ENCODE measurements at regions not wholly inside any gene's neighbourhood (a gene's known extent, or its start where the extent isn't known, plus 50 kb on each side); places are given as distances from the start of the nearest gene placed in this dataset.

GRCh38 chr13:112244495-112245177, 131.5 kb upstream of the SPACA7 start:
- CTCF ChIA-PET (ENCODE audit: partially characterized antibody) = no interaction called here
- no peaks in the 10 kb centered on the region for H3K9me3 ChIP-seq (ENCODE audit: insufficient read depth in 2 of 2, low read depth in 1 of 2, low read length in 1 of 2)
- no peaks in the 10 kb centered on the region for H3K79me2 ChIP-seq (ENCODE audit: control insufficient read depth in 1 of 2, insufficient read depth in 2 of 2, low read length in 2 of 2)
- no peaks in the 10 kb centered on the region; a peak in 1 of 7 replicates for H3K27me3 ChIP-seq (replicated peaks in 1 of 4; ENCODE audit: control insufficient read depth in 3 of 4, extremely low read depth in 1 of 4, insufficient read depth in 3 of 4, low read length in 3 of 4)
- no peak overlapping the region for H3K18ac ChIP-seq (ENCODE audit: extremely low read depth, low read length)
- no peak for FAIRE-seq
- H3K9ac ChIP-seq (replicated peaks in 1 of 4; ENCODE audit: extremely low read depth in 1 of 4, low read depth in 3 of 4, low read length in 3 of 4) = no peak overlapping the region
- DNase-seq (ENCODE audit: low read depth in 1 of 2, low spot score in 2 of 2) = peak in 1 of 2 experiments; percentile 39
- POLR2A ChIA-PET (ENCODE audit: partially characterized antibody) = no interaction called here
- H2AFZ ChIP-seq (ENCODE audit: low read length) = no peak overlapping the region
- peak overlapping the region; percentile 5 for H4K91ac ChIP-seq (replicated peaks; ENCODE audit: insufficient read length, low read length)
- no peaks in the 10 kb centered on the region for H3K36me3 ChIP-seq (ENCODE audit: control insufficient read depth in 2 of 4, insufficient read depth in 4 of 4, low read length in 3 of 4)
- H3K79me1 ChIP-seq (ENCODE audit: low read depth, low read length) = no peaks in the 10 kb centered on the region
- H3K23ac ChIP-seq (ENCODE audit: insufficient read length) = no peak overlapping the region
- no peak overlapping the region for H2BK5ac ChIP-seq (ENCODE audit: low read depth, low read length)
- no peak overlapping the region for H3K4ac ChIP-seq (replicated peaks; ENCODE audit: insufficient read length, low read depth, low read length)
- no peak overlapping the region for H4K5ac ChIP-seq (ENCODE audit: insufficient read length, low read depth, low read length)
- 0 out of 2 replicates have a peak overlapping the region, but pooled peaks have one; percentile 61 for H2AK5ac ChIP-seq (ENCODE audit: low read depth, low read length)
- H3K56ac ChIP-seq (replicated peaks; ENCODE audit: insufficient read length, low read depth, low read length) = no peak overlapping the region
- no peak overlapping the region for H3K4me3 ChIP-seq (ENCODE audit: extremely low read depth in 1 of 4, insufficient read depth in 2 of 4, low read depth in 3 of 4, low read length in 4 of 4)
- H2BK20ac ChIP-seq (ENCODE audit: low read length) = no peak overlapping the region
- H4K20me1 ChIP-seq (replicated peaks in 1 of 2; ENCODE audit: control insufficient read depth in 1 of 2, insufficient read depth in 2 of 2, low read length in 2 of 2) = no peaks in the 10 kb centered on the region
- 0 out of 2 replicates have a peak overlapping the region, but pooled peaks have one; percentile 27 for H2BK12ac ChIP-seq (ENCODE audit: low read depth, low read length)
- no peak overlapping the region for H3K14ac ChIP-seq (ENCODE audit: insufficient read length)
- H3K4me1 ChIP-seq (replicated peaks in 1 of 4; ENCODE audit: control insufficient read depth in 3 of 4, insufficient read depth in 4 of 4, low read length in 3 of 4) = peaks cover 0 to 6% (median 3%) of the 10 kb centered on the region in 4 experiments; a peak in 5 of 7 replicates
- H4K8ac ChIP-seq (ENCODE audit: extremely low read depth, insufficient read depth, low read length) = no peak overlapping the region; the same call in 1 of the 2 replicates
- 88% methylated on average over 16 of the region's 16 CpGs; no CpG with 5 or more reads in 1 of the 2 experiments for WGBS, 2 experiments (ENCODE audit: extremely low coverage in 1 of 2, insufficient coverage in 1 of 2, insufficient read length in 1 of 2, insufficient replicate concordance in 2 of 2, low coverage in 1 of 2, low lambda C conversion rate in 2 of 2, missing lambda C conversion rate in 1 of 2)
- H3K4me2 ChIP-seq (ENCODE audit: insufficient read depth in 1 of 2, low read depth in 2 of 2, low read length in 2 of 2) = no peak overlapping the region
- H3K27ac ChIP-seq (ENCODE audit: low read depth, low read length) = no peak overlapping the region
- no peak overlapping the region for H2BK120ac ChIP-seq (replicated peaks; ENCODE audit: low read depth, low read length)
- no peak overlapping the region for H2BK15ac ChIP-seq (ENCODE audit: low read length)
- H3K23me2 ChIP-seq (ENCODE audit: low read depth, low read length) = no peaks in the 10 kb centered on the region
- TF ChIP-seq SIN3A (conservative IDR thresholded peaks at IDR 0.05 in 1 of 2, IDR thresholded peaks at IDR 0.05 in 1 of 2; ENCODE audit: low read depth in 1 of 2, low read length in 2 of 2) = no peak
- no peak for TF ChIP-seq POU5F1 (IDR thresholded peaks at IDR 0.05; ENCODE audit: low read depth, low read length)
- no peak for TF ChIP-seq TAF7 (optimal IDR thresholded peaks at IDR 0.05; ENCODE audit: borderline replicate concordance, low read depth, low read length)
- TF ChIP-seq SP4 (IDR thresholded peaks at IDR 0.05; ENCODE audit: low read length) = no peak
- no peak for TF ChIP-seq CBX5 (IDR thresholded peaks at IDR 0.05; ENCODE audit: low read depth, low read length)
- TF ChIP-seq HDAC6 (IDR thresholded peaks at IDR 0.05; ENCODE audit: low read depth, low read length) = no peak
- no peak for TF ChIP-seq ASH2L (IDR thresholded peaks at IDR 0.05; ENCODE audit: low read length)
- TF ChIP-seq, protein P1, sequence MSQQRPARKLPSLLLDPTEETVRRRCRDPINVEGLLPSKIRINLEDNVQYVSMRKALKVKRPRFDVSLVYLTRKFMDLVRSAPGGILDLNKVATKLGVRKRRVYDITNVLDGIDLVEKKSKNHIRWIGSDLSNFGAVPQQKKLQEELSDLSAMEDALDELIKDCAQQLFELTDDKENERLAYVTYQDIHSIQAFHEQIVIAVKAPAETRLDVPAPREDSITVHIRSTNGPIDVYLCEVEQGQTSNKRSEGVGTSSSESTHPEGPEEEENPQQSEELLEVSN (IDR thresholded peaks at IDR 0.05) = no peak
- no peak for TF ChIP-seq USF2 (IDR thresholded peaks at IDR 0.05; ENCODE audit: low read length)
- TF ChIP-seq RXRA (IDR thresholded peaks at IDR 0.05; ENCODE audit: insufficient read depth, low read depth, low read length) = no peak
- no peak for TF ChIP-seq ZNF274 (IDR thresholded peaks at IDR 0.05; ENCODE audit: borderline replicate concordance, extremely low read depth, low read length)
